IPS DF 19.7 (cell line): ENCODE measurements at regions not wholly inside any gene's neighbourhood (a gene's known extent, or its start where the extent isn't known, plus 50 kb on each side); places are given as distances from the start of the nearest gene placed in this dataset.
"Not testable (repeated sequence)": the region's sequence is repeated elsewhere in the genome, so short reads cannot be mapped to it uniquely, and the experiment has no call there.

Experiments
- DNase-seq: peaks from one replicate; pipeline ENCODE4 v3.0.0-alpha.2; 2013; ENCODE audit warnings: low read depth, low spot score

GRCh38 chr4:28784188-28784587 lies 1923.5 kb downstream of the STIM2 start:
- DNase-seq = no peak

DNA sequence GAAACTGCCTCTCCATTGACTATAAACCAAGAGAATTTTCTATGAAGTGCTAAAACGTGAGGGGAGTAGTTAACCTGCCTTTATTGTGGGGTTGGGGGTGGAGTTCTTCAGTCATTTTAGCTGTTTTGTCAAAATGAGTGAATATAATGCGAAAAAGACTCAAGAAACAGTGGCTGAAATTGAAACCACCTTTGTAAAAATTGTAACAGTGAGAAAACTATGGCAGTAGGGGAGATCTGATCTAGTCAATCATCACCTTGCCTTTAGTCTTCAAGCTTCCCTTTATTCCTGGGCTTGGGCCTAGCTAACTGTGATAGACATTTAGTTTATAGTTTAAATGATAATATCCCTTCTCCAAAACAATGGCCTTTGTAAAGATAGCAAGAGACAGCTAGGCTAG lies 1927.3 kb downstream of the STIM2 start:
- no peak for DNase-seq

GRCh38 chr4:28788929-28789490 lies 1928.4 kb downstream of the STIM2 start:
- no peak for DNase-seq

DNA sequence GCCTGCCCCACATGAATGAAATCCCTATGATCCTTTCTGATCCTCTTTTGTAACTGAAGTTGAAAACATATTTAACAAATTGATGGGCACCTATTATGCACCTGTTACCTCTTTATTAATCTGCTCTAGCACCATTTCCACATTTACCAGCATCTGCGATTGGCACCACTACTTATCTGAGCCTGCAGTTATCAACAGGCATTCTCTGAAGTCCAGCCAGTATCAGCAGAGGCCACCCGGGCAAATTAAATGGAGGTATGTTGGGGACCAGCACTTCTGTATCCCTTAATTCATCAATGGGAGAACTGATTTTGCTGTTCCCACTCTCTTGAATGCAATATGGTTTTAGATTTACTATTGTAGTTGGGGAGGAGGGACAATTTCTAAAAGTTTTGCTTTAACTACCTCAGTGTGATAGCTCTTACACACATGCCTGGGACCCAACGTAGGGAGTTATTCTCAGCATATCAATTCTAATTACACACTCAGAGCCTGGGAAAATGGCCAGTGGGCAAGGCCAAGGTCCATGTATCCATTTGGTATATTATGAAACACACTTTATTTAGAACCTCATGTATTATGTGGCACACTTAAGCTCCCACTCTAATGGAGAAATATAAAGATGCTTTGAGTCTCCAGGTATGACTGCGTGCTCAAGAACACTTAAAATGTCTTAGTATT lies 1927.1 kb upstream of the PCDH7 start:
- no peak for DNase-seq

DNA sequence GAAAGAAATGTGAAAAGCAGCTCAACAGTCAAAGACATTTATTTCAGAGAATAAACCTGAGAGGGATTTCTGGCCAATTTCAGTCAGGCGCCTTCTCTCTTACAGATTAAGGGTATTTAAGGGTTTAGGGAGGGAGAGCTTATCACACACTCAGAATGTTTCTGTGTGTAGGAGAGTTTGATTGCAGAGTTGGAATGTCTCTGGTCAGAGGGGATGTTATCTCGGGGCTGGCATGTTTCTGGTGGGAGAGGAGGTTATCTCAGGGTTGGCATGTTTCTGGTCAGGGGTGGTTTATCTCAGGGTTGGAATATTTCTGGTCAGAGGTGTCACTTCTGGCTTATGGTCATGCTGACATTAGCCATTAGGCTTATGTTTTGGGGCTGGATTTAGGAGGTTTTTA lies 1920.5 kb upstream of the PCDH7 start:
- no peak for DNase-seq

DNA sequence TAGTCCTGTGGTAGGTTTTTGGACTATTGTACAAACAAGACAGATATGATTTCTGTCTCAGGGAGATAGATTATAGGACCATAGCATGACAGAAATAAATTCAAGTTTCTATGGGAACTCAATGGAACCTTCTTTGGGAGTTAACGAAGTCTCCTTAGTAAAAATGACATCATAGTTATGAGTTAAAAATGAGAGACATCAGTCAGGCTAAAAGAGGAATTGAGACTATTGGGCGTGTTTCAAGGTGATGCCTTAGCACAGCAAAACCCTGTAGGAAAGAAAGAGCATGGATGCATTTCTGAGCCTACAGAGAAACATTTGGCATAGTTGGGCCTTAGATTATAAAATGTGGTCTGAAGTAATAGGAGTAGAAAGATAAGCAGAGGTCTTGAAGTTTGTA lies 1909.1 kb upstream of the PCDH7 start:
- no peak for DNase-seq

GRCh38 chr4:28822163-28822562 lies 1898.0 kb upstream of the PCDH7 start:
- no peak for DNase-seq

GRCh38 chr4:28827866-28828265 lies 1892.3 kb upstream of the PCDH7 start:
- no peak for DNase-seq

DNA sequence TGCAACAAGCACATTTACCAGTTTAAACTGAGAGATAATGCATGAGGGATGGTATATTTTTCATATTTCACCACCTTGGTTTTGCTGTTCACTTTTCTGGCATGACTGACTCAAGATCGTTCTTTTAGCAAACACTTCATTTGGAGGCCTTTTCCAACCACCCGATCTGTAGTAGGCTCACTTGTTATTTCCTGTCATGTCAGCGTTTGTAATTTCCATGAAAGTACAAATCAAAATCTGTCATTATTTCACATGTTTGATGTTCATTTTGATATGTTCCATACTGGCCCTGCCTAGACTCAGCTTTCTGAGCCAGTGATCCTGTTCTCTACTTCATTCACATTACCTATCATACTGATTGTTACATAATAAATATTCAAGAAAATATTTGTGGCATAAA lies 1888.3 kb upstream of the PCDH7 start:
- no peak for DNase-seq

DNA sequence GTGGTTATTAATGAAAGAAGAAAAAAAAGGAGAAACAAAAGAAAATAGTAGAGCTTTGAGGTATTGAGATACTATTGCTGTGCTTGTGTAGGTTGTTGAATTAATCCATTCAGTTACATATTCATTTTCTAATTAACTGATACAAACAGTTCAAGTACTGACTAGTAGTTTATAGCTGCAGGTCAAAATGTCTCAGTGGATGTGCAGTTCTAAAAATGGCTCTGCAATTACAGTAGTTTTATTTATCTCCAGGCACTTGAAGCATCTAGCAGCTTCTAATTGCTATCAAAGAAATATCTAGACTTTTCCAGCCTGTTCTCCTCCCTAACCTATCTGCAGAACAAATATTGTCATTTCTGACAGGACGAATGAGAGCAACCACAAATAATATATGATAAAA lies 1887.7 kb upstream of the PCDH7 start:
- no peak for DNase-seq

- DNase-seq = no peak
Observed at GRCh38 chr4:28834120-28834519, 1886.0 kb upstream of the PCDH7 start.

GRCh38 chr4:28835501-28835900 lies 1884.7 kb upstream of the PCDH7 start:
- no peak for DNase-seq

GRCh38 chr4:28842271-28842670 lies 1877.9 kb upstream of the PCDH7 start:
- DNase-seq = no peak

DNA sequence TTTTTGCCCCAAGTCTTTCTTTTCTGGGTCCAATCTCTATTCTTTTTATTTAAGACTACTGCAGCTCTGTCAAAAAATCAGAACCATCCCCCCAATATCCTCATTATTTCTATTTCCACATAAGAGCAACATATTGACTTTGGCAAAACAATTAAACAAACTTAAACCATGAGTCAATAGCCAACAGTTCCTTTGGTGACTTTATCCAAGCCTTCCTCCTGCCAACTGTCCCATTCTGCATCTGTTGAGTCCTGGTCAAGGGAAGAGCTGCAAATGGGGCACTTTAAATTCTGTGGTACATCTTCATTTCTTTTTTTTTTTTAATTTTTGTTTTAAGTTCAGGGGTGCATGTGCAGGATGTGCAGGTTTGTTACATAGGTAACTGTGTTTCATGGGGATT lies 1875.0 kb upstream of the PCDH7 start:
- no peak for DNase-seq

DNA sequence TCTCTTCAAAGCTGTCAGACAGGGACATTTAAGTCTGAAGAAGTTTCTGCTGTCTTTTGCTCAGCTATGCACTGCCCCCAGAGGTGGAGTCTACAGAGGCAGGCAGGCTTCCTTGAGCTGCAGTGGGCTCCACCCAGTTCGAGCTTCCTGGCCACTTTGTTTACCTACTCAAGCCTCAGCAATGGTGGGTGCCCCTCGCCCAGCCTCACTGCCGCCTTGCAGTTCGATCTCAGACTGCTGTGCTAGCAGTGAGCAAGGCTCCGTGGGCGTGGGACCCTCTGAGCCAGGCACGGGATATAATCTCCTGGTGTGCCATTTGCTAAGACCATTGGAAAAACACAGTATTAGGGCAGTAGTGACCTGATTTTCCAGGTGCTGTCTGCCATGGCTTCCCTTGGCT lies 1863.1 kb upstream of the PCDH7 start:
- DNase-seq = not testable (repeated sequence)

DNA sequence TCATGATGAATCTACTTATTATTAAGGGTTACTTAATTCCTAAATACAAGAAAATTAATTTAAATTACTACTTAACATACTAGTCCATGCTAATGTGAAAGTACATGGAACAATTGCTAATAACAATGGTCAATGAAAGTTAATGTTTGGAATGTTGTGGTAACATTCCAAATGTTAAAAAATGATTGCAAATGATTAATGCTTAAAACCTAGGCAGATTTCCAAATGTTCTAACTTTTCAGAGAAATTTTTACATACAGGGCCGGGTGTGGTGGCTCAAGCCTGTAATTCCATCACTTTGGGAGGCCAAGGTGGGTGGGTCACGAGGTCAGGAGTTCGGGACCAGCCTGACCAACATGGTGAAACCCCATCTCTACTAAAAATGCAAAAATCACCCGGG lies 1851.3 kb upstream of the PCDH7 start:
- DNase-seq = no peak

- DNase-seq = no peak
Observed at GRCh38 chr4:28879178-28879577, 1841.0 kb upstream of the PCDH7 start.

DNA sequence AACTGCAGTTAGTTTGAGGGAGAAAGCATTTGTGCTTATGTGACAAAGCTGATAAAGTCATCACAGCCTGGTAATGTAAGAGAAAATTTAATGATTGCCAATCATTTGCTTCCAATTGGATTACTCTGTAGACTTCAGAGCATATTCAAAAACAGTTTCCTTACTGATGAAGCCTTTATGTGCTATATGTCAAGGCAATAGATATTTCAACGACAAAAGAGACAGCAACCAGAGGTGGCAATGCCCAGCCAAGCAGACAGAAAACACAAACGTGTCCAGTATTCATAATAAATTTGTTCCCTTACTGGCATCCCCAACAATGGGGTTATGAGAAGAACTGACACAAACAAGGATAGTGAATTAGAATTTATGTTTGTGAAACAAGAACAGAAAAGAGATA lies 1840.3 kb upstream of the PCDH7 start:
- DNase-seq = no peak

GRCh38 chr4:28883211-28883610 lies 1837.0 kb upstream of the PCDH7 start:
- no peak for DNase-seq

GRCh38 chr4:28886934-28887333 lies 1833.2 kb upstream of the PCDH7 start:
- no peak for DNase-seq

GRCh38 chr4:28890949-28891775 lies 1829.0 kb upstream of the PCDH7 start:
- no peak for DNase-seq

DNA sequence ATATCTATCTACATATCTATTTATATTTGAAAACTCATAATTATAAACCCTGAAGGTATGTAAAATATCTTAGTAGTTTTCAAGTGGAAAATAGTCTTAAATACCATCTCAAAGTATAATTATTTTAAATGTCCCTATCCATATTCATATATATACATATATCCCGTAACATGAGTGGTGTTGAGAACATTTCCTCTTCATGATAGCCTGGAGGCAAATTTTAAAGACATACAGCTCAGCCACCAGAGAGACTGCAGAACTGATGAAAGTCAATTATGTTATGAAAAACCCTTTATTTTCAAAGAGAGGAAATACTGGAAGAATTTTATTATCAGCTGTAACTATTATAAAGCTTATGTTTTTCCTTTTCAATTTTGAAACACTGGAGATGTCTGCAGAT lies 1806.7 kb upstream of the PCDH7 start:
- no peak for DNase-seq

DNA sequence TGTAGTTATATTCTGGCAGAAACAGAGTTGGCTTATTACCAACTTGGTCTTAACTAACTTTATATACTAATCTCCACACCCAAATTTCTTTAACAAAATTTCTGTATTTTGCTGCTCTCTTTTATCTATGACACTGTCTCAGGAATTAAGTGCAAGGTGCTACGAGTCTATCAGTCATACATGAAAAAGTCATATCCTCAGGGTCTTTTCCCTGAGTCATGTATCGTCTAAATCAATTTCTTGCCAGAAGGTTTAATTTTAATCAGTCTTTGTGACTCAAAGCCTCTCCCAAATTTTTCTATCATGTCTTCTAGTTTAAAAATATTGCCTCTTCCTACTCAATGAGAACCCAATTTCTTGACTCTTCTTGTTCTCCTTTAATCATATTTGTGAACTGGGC lies 1803.6 kb upstream of the PCDH7 start:
- DNase-seq = no peak
